T-cell (primary cell): ENCODE measurements at regions not wholly inside any gene's neighbourhood (a gene's known extent, or its start where the extent isn't known, plus 50 kb on each side); places are given as distances from the start of the nearest gene placed in this dataset.

ENCODE experiments used
- ATAC-seq, 4 experiments: fragments of 200-7000 bp in 3 of 4; fragments of 150-1000 bp in 1 of 4; cut with Tn5 transposase; replicated peaks in 1 of 4; 1 replicate in 3 of 4; 2 replicates in 1 of 4; pipeline ENCODE4 v1.10.0; 2021; ENCODE audit warnings: moderate library complexity in 3 of 4, mild to moderate bottlenecking in 2 of 4, moderate number of reproducible peaks in 1 of 4
- CTCF ChIA-PET, 2 donors: fragments of 300-600 bp; sonication (Branson Sonifier 250); formaldehyde crosslinking; loops; one replicate each; lab custom pipeline; 2022; ENCODE audit warnings: antibody characterized with exemption in 2 of 2; lab: Charles Lee
- POLR2A ChIA-PET, 2 donors: fragments of 300-600 bp; sonication (Branson Sonifier 250); formaldehyde crosslinking; loops; one replicate each; lab custom pipeline; 2022; ENCODE audit warnings: antibody characterized with exemption in 2 of 2; lab: Charles Lee
- DNase-seq, 35 experiments: peaks; one replicate each; pipeline versions ENCODE4 v3.0.0 to v3.0.0-alpha.2; 2013 to 2023
- H3K27ac ChIP-seq: one replicate; pipeline ENCODE4 v1.5.1; 2013; ENCODE audit warnings: low read length
- H3K27me3 ChIP-seq, 2 experiments: replicated peaks in 1 of 2; 1 replicate in 1 of 2; 2 replicates in 1 of 2; pipeline versions ENCODE4 v1.6.1 to v1.7.0; 2013; ENCODE audit warnings: low read length in 1 of 2, mixed read lengths in 1 of 2; ENCODE audit not compliant: control insufficient read depth in 2 of 2, insufficient read depth in 2 of 2; ENCODE audit errors: extremely low read depth in 1 of 2
- H3K36me3 ChIP-seq, 2 donors: 1 replicate in 1 of 2; 2 replicates in 1 of 2; pipeline versions ENCODE4 v1.6.1 to v1.7.0; 2013; ENCODE audit warnings: low read length in 1 of 2; ENCODE audit not compliant: control insufficient read depth in 2 of 2, insufficient read depth in 1 of 2; ENCODE audit errors: extremely low read depth in 1 of 2
- H3K4me1 ChIP-seq, 2 experiments: 1 replicate in 1 of 2; 2 replicates in 1 of 2; pipeline versions ENCODE4 v1.6.1 to v1.7.0; 2013; ENCODE audit warnings: low read length in 2 of 2, mixed read lengths in 1 of 2; ENCODE audit not compliant: insufficient read depth in 2 of 2, control insufficient read depth in 1 of 2; ENCODE audit errors: extremely low read depth in 1 of 2
- H3K4me3 ChIP-seq, 2 donors: 1 replicate in 1 of 2; 2 replicates in 1 of 2; pipeline versions ENCODE4 v1.5.1 to v1.7.0; 2013; ENCODE audit warnings: mild to moderate bottlenecking in 2 of 2, low read length in 1 of 2, moderate library complexity in 1 of 2; ENCODE audit not compliant: control insufficient read depth in 1 of 2; ENCODE audit errors: extremely low read depth in 1 of 2
- H3K9me3 ChIP-seq: 2 replicates; pipeline ENCODE4 v1.7.0; 2013
- H3K27ac Mint-ChIP-seq, 2 donors: one replicate each; pipeline ENCODE4 v1.8.0; 2020 to 2021; ENCODE audit warnings: mild to moderate bottlenecking in 2 of 2, mixed read lengths in 2 of 2
- H3K27me3 Mint-ChIP-seq, 2 donors: one replicate each; pipeline ENCODE4 v1.8.0; 2021 to 2022; ENCODE audit warnings: mixed read lengths in 2 of 2
- H3K36me3 Mint-ChIP-seq: one replicate; pipeline ENCODE4 v1.8.0; 2021; ENCODE audit warnings: mixed read lengths
- H3K4me1 Mint-ChIP-seq, 3 donors: one replicate each; pipeline ENCODE4 v1.8.0; 2020 to 2022; ENCODE audit warnings: mixed read lengths in 3 of 3, mild to moderate bottlenecking in 1 of 3
- H3K4me3 Mint-ChIP-seq, 3 donors: one replicate each; pipeline ENCODE4 v1.8.0; 2020 to 2022; ENCODE audit warnings: mild to moderate bottlenecking in 3 of 3, mixed read lengths in 3 of 3, moderate library complexity in 3 of 3
- H3K9me3 Mint-ChIP-seq, 3 donors: one replicate each; pipeline ENCODE4 v1.8.0; 2020 to 2022; ENCODE audit warnings: mixed read lengths in 3 of 3
- WGBS: methylation state at CpG from one replicate; pipeline ENCODE4 v1.1.5; 2013; ENCODE audit warnings: missing lambda C conversion rate; ENCODE audit not compliant: insufficient coverage; 5-methylcytosine and 5-hydroxymethylcytosine counted together

GRCh38 chr11:134521452-134522289, 109.6 kb upstream of the B3GAT1 start:
- ChIA-PET POLR2A (no interaction called here), CTCF (no interaction called here)
- Histone ChIP-seq H3K27ac (no peak overlapping the region), H3K4me1 (no peaks in the 10 kb centered on the region), H3K4me3 (no peak overlapping the region), H3K36me3 (no peaks in the 10 kb centered on the region), H3K27me3 (peaks cover 0 to 27% of the 10 kb centered on the region in 2 experiments), H3K9me3 (no peaks in the 10 kb centered on the region)
- Mint-ChIP-seq H3K4me3 (no peak overlapping the region), H3K9me3 (peaks cover 0 to 4% (median 0%) of the 10 kb centered on the region in 3 donors), H3K27ac (no peak overlapping the region), H3K36me3 (no peaks in the 10 kb centered on the region), H3K4me1 (no peaks in the 10 kb centered on the region), H3K27me3 (peaks cover 5 to 8% of the 10 kb centered on the region in 2 donors)
- DNase-seq (no peak), ATAC-seq (no peak)
- WGBS: 72% methylated on average over 12 of the region's 18 CpGs

GRCh38 chr11:134521001-134521400, 109.0 kb upstream of the B3GAT1 start:
- ATAC-seq (no peak), DNase-seq (no peak)
- 91% methylated on average over 12 of the region's 14 CpGs for WGBS
- Histone ChIP-seq H3K9me3 (no peaks in the 10 kb centered on the region), H3K27ac (no peak overlapping the region), H3K4me3 (no peak overlapping the region), H3K27me3 (peaks cover 0 to 27% of the 10 kb centered on the region in 2 experiments), H3K36me3 (no peaks in the 10 kb centered on the region), H3K4me1 (no peaks in the 10 kb centered on the region)
- CTCF ChIA-PET: no interaction called here
- H3K4me1 Mint-ChIP-seq: no peaks in the 10 kb centered on the region
- H3K9me3 Mint-ChIP-seq: peaks cover 0 to 4% (median 0%) of the 10 kb centered on the region in 3 donors
- H3K4me3 Mint-ChIP-seq: no peak overlapping the region
- POLR2A ChIA-PET: no interaction called here
- H3K36me3 Mint-ChIP-seq: no peaks in the 10 kb centered on the region
- no peak overlapping the region for H3K27ac Mint-ChIP-seq
- peaks cover 5 to 8% of the 10 kb centered on the region in 2 donors for H3K27me3 Mint-ChIP-seq

DNA sequence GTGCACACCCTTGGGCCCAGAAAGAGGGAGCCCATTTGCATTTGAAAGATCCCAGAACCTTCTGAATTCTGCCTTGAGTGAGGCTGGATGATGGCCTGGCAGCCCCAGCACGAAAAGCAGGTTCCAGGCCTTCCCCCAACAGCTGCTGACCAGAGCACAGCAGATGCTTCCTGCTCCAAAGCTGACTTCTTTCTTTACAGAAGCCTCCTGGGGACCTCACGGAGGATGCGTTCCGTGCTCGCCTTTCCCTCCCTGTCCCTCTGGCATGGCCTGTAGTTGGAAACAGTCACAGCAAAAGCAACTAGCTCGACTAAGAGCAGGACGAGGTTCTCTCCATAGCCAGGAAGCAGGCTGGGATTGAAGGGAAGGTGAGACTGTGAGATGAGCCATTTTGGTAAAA, 107.7 kb upstream of the B3GAT1 start:
- no peak overlapping the region for H3K4me3 Mint-ChIP-seq
- ChIA-PET CTCF (no interaction called here), POLR2A (no interaction called here)
- peaks cover 9 to 12% of the 10 kb centered on the region in 2 donors for H3K27me3 Mint-ChIP-seq
- peaks cover 0 to 4% (median 0%) of the 10 kb centered on the region in 3 donors for H3K9me3 Mint-ChIP-seq
- H3K4me1 ChIP-seq: no peaks in the 10 kb centered on the region
- DNase-seq: no peak
- ATAC-seq: no peak
- H3K4me3 ChIP-seq: no peak overlapping the region
- no peak overlapping the region for H3K27ac Mint-ChIP-seq
- 13% methylated on average over 4 of the region's 7 CpGs for WGBS
- no peaks in the 10 kb centered on the region for H3K36me3 Mint-ChIP-seq
- no peak overlapping the region for H3K27ac ChIP-seq
- no peaks in the 10 kb centered on the region for H3K4me1 Mint-ChIP-seq
- H3K9me3 ChIP-seq: no peaks in the 10 kb centered on the region
- peaks cover 0 to 29% of the 10 kb centered on the region in 2 experiments for H3K27me3 ChIP-seq
- H3K36me3 ChIP-seq: no peaks in the 10 kb centered on the region

GRCh38 chr11:134519390-134519750, 107.3 kb upstream of the B3GAT1 start:
- CTCF ChIA-PET: no interaction called here

GRCh38 chr11:134518616-134519389, 106.8 kb upstream of the B3GAT1 start:
- Histone ChIP-seq H3K9me3 (no peaks in the 10 kb centered on the region), H3K4me1 (no peaks in the 10 kb centered on the region), H3K4me3 (no peak overlapping the region), H3K27ac (no peak overlapping the region), H3K36me3 (no peaks in the 10 kb centered on the region), H3K27me3 (peaks cover 0 to 33% of the 10 kb centered on the region in 2 experiments)
- Mint-ChIP-seq H3K9me3 (peaks cover 0 to 4% (median 0%) of the 10 kb centered on the region in 3 donors), H3K4me1 (no peaks in the 10 kb centered on the region), H3K4me3 (no peak overlapping the region), H3K36me3 (no peaks in the 10 kb centered on the region), H3K27me3 (peaks cover 9 to 14% of the 10 kb centered on the region in 2 donors), H3K27ac (no peak overlapping the region)
- no peak for DNase-seq
- ChIA-PET CTCF (no interaction called here), POLR2A (no interaction called here)
- no peak for ATAC-seq
- WGBS: 84% methylated on average over 20 of the region's 20 CpGs

More at GRCh38 chr11:134519390-134519750, 107.3 kb upstream of the B3GAT1 start:
- H3K27me3 ChIP-seq: peaks cover 0 to 33% of the 10 kb centered on the region in 2 experiments
- peaks cover 9 to 14% of the 10 kb centered on the region in 2 donors for H3K27me3 Mint-ChIP-seq
- H3K27ac Mint-ChIP-seq: no peak overlapping the region
- POLR2A ChIA-PET: no interaction called here
- H3K4me3 ChIP-seq: no peak overlapping the region
- H3K9me3 ChIP-seq: no peaks in the 10 kb centered on the region
- DNase-seq (no peak), ATAC-seq (no peak)
- peaks cover 0 to 4% (median 0%) of the 10 kb centered on the region in 3 donors for H3K9me3 Mint-ChIP-seq
- H3K4me1 Mint-ChIP-seq: no peaks in the 10 kb centered on the region
- H3K36me3 Mint-ChIP-seq: no peaks in the 10 kb centered on the region
- no peaks in the 10 kb centered on the region for H3K4me1 ChIP-seq
- H3K27ac ChIP-seq: no peak overlapping the region
- no peak overlapping the region for H3K4me3 Mint-ChIP-seq
- WGBS: 63% methylated on average over 5 of the region's 6 CpGs
- no peaks in the 10 kb centered on the region for H3K36me3 ChIP-seq

DNA sequence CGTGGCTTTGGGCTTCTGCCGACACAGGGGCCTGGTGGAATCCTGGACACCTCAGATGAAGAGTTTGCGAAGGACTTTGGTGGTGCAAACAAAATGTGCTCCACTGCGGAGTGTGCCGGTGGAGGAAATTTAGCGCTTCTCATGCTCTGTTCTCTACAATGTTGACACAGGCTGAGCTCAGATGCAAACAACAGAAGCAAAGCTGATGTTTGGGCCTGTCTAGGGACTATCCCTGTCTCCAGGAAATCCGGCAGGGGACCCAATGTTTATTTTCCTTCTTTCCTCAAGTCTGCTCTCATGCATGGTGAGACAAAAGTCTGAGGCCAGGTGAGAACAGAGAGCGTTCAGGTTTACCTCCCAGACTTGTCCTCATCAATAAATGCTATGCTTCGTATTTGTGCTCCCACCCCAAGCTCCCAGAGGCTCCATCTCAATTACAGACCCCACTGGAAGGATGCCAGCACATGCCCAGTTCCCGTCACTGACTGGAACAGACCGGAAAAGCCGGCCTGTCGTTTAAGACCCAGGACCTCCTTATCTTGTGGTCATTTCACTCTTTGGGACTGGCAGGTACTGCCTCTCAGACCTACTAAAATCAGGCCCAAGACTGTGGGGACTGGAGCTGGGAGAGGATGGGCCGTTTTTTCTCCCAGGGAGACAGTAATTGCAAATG, 105.7 kb upstream of the B3GAT1 start:
- Mint-ChIP-seq H3K27ac (no peak overlapping the region), H3K4me1 (no peaks in the 10 kb centered on the region), H3K36me3 (no peaks in the 10 kb centered on the region), H3K27me3 (peaks cover 9 to 17% of the 10 kb centered on the region in 2 donors), H3K9me3 (no peaks in the 10 kb centered on the region), H3K4me3 (no peak overlapping the region)
- Histone ChIP-seq H3K4me1 (no peaks in the 10 kb centered on the region), H3K36me3 (no peaks in the 10 kb centered on the region), H3K9me3 (no peaks in the 10 kb centered on the region), H3K4me3 (no peak overlapping the region), H3K27ac (no peak overlapping the region), H3K27me3 (peaks cover 0 to 35% of the 10 kb centered on the region in 2 experiments)
- ChIA-PET CTCF (no interaction called here), POLR2A (no interaction called here)
- ATAC-seq: no peak
- peak in 1 of 35 experiments; percentile 19 for DNase-seq
- 69% methylated on average over 9 of the region's 14 CpGs for WGBS
